Smooth muscle cell (in vitro differentiated cells): ENCODE measurements at regions not wholly inside any gene's neighbourhood (a gene's known extent, or its start where the extent isn't known, plus 50 kb on each side); places are given as distances from the start of the nearest gene placed in this dataset.

Experiments
- DNase-seq: peaks from one replicate; lab custom pipeline; 2025; ENCODE audit not compliant: unreplicated experiment; lab: John Stamatoyannopoulos, UW
- H2AFZ ChIP-seq: fragments of 200-600 bp; sonication (generic); 2 replicates; pipeline ENCODE4 v1.6.0; 2016; ENCODE audit warnings: antibody characterized with exemption, low read depth, mild to moderate bottlenecking
- H3F3A ChIP-seq: fragments of 200-600 bp; sonication (generic); 2 replicates; pipeline ENCODE4 v1.6.0; 2017; ENCODE audit warnings: antibody characterized with exemption, low read depth
- H3K27ac ChIP-seq: fragments of 200-600 bp; sonication (generic); 2 replicates; pipeline ENCODE4 v1.5.1; 2016; ENCODE audit warnings: low read depth, mild to moderate bottlenecking
- H3K27me3 ChIP-seq: fragments of 200-600 bp; sonication (generic); 2 replicates; pipeline ENCODE4 v1.6.1; 2016; ENCODE audit warnings: low read depth, mild to moderate bottlenecking
- H3K36me3 ChIP-seq: fragments of 200-600 bp; sonication (generic); 2 replicates; pipeline ENCODE4 v1.5.1; 2016; ENCODE audit warnings: low read depth
- H3K4me1 ChIP-seq: fragments of 200-600 bp; sonication (generic); 2 replicates; pipeline ENCODE4 v1.5.1; 2016; ENCODE audit warnings: low read depth
- H3K4me2 ChIP-seq: fragments of 200-600 bp; sonication (generic); 2 replicates; pipeline ENCODE4 v1.6.0; 2016; ENCODE audit warnings: mild to moderate bottlenecking
- H3K4me3 ChIP-seq: fragments of 200-600 bp; sonication (generic); 2 replicates; pipeline ENCODE4 v1.5.1; 2016; ENCODE audit warnings: mild to moderate bottlenecking
- H3K79me2 ChIP-seq: fragments of 200-600 bp; sonication (generic); 2 replicates; pipeline ENCODE4 v1.6.0; 2016; ENCODE audit warnings: low read depth, mild to moderate bottlenecking
- H3K9ac ChIP-seq: fragments of 200-600 bp; sonication (generic); 2 replicates; pipeline ENCODE4 v1.6.0; 2016; ENCODE audit warnings: low read depth
- H3K9me3 ChIP-seq: fragments of 200-600 bp; sonication (generic); replicated peaks from 2 replicates; pipeline ENCODE4 v1.5.1; 2016; ENCODE audit warnings: low read depth
- H4K20me1 ChIP-seq: fragments of 200-600 bp; sonication (generic); 2 replicates; pipeline ENCODE4 v1.6.0; 2016; ENCODE audit warnings: low read depth
- CTCF ChIP-seq: fragments of 200-600 bp; sonication (generic); IDR thresholded peaks from 2 replicates; pipeline ENCODE4 v1.5.1; 2017; ENCODE audit warnings: borderline replicate concordance, mild to moderate bottlenecking, antibody characterized with exemption; ENCODE audit not compliant: insufficient read depth, poor library complexity, severe bottlenecking
- WGBS: methylation state at CpG from one replicate; pipeline ENCODE4 v1.1.7; 2016; ENCODE audit warnings: low lambda C conversion rate; 5-methylcytosine and 5-hydroxymethylcytosine counted together

- Histone ChIP-seq H3K4me2 (peak overlapping the region; percentile 3), H3F3A (no peaks in the 10 kb centered on the region), H3K27ac (peak overlapping the region; percentile 53), H2AFZ (peak overlapping the region; percentile 74), H4K20me1 (no peaks in the 10 kb centered on the region), H3K4me3 (no peak overlapping the region), H3K9ac (no peak overlapping the region), H3K4me1 (no peaks in the 10 kb centered on the region), H3K9me3 (no peaks in the 10 kb centered on the region), H3K36me3 (no peaks in the 10 kb centered on the region), H3K27me3 (no peaks in the 10 kb centered on the region), H3K79me2 (no peaks in the 10 kb centered on the region)
- 63% methylated on average over 5 of the region's 5 CpGs for WGBS
- DNase-seq, result no peak
- TF ChIP-seq CTCF, result no peak
Observed at GRCh38 chr13:39897636-39898035, 242.2 kb downstream of the COG6 start.

DNA sequence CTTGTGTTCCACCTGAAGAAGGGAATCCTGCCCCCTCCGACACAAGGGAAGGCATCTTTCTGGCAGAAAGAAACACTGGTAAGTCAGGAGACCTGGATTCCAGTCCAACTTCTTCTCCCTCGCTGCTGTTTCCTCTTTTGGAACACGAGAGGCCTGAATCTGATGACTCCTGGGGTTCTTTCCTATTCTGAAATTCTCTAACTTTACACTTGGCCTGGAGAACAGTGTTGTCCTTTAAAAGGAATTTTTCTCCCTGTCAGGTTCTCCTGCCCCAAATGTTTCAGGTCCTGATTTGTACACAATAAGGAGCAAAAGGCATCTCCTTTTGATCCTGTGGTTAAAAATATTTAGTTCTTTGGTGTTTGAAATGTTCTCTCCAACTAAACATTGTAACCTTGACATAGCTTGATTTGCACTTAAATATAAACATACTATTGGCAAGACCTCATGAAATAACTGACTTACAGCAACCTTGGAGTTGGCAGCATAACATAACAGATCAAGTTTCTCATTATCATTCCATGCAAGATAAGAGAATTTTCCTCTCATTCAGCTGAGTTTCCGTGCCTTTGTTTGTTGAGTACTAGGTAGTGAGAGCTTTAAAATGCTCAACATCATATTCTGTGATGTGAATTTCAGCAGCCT, 244.8 kb downstream of the COG6 start:
- no peak for TF ChIP-seq CTCF

DNA sequence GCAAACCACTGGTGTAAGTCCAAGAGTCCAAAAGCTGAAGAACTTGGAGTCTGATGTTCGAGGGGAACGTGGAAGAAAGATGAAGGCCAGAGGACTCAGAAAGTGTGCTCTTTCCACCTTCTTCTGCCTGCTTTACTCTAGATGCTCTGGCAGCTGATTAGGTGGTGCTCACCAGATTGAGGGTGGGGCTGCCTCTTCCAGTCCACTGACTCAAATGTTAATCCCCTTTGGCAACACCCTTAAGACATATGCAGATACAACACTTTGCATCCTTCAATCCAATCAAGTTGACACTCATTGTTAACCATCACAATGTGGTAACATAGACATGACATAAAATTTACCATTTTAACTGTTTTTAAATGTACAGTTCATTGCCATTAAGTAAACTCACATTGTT, 249.5 kb downstream of the COG6 start:
- H3K4me2 ChIP-seq, result no peak overlapping the region
- H3F3A ChIP-seq, result no peaks in the 10 kb centered on the region
- no peak overlapping the region for H2AFZ ChIP-seq
- H3K9ac ChIP-seq, result no peak overlapping the region
- H4K20me1 ChIP-seq, result no peaks in the 10 kb centered on the region
- H3K36me3 ChIP-seq, result no peaks in the 10 kb centered on the region
- H3K4me1 ChIP-seq, result no peaks in the 10 kb centered on the region
- no peak for TF ChIP-seq CTCF
- no peaks in the 10 kb centered on the region for H3K79me2 ChIP-seq
- no peak for DNase-seq
- H3K27me3 ChIP-seq, result no peaks in the 10 kb centered on the region
- no peak overlapping the region for H3K4me3 ChIP-seq
- WGBS, result 98% methylated on average over 2 of the region's 2 CpGs
- H3K9me3 ChIP-seq, result no peaks in the 10 kb centered on the region
- H3K27ac ChIP-seq, result no peak overlapping the region

More for the DNA sequence above, 244.8 kb downstream of the COG6 start:
- H3K4me2 ChIP-seq, result no peak overlapping the region
- H4K20me1 ChIP-seq, result no peaks in the 10 kb centered on the region
- no peak overlapping the region for H3K27ac ChIP-seq
- H3K79me2 ChIP-seq, result no peaks in the 10 kb centered on the region
- no peak overlapping the region for H3K4me3 ChIP-seq
- no peaks in the 10 kb centered on the region for H3K4me1 ChIP-seq
- H3F3A ChIP-seq, result no peaks in the 10 kb centered on the region
- no peak overlapping the region for H3K9ac ChIP-seq
- no peaks in the 10 kb centered on the region for H3K36me3 ChIP-seq
- 91% methylated on average over 4 of the region's 4 CpGs for WGBS
- H3K9me3 ChIP-seq, result no peaks in the 10 kb centered on the region
- H2AFZ ChIP-seq, result no peak overlapping the region
- DNase-seq, result no peak
- no peaks in the 10 kb centered on the region for H3K27me3 ChIP-seq

DNA sequence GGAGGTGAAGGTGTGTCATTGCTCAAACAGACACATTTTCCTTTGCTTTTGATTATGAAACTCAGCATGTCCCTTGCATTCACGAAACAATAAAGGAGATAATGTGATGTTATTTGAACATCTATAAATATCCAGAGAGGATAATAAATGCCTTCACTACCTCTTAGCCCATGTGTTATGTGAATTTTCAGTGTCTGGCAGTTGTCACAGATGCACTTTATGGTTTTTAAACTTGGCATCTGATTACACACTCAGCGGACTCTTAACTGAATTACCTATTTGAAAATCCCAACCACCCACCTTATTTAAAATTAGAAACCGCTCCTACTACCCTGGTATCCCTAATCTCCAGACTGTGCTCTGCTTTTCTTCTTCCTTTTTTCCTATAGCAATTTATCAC, 254.2 kb downstream of the COG6 start:
- Histone ChIP-seq H3K4me3 (no peak overlapping the region), H3K9me3 (no peaks in the 10 kb centered on the region), H4K20me1 (no peaks in the 10 kb centered on the region), H3K79me2 (no peaks in the 10 kb centered on the region), H3K9ac (no peak overlapping the region), H3K4me1 (no peaks in the 10 kb centered on the region), H3K27me3 (no peaks in the 10 kb centered on the region), H3K27ac (no peak overlapping the region), H3K4me2 (no peak overlapping the region), H2AFZ (no peak overlapping the region), H3K36me3 (no peaks in the 10 kb centered on the region), H3F3A (no peaks in the 10 kb centered on the region)
- TF ChIP-seq CTCF, result no peak
- WGBS, result 93% methylated on average over 3 of the region's 3 CpGs
- DNase-seq, result no peak
